ENCODE measurements at regions not wholly inside any gene's neighbourhood (a gene's known extent, or its start where the extent isn't known, plus 50 kb on each side); places are given as distances from the start of the nearest gene placed in this dataset.

DNA sequence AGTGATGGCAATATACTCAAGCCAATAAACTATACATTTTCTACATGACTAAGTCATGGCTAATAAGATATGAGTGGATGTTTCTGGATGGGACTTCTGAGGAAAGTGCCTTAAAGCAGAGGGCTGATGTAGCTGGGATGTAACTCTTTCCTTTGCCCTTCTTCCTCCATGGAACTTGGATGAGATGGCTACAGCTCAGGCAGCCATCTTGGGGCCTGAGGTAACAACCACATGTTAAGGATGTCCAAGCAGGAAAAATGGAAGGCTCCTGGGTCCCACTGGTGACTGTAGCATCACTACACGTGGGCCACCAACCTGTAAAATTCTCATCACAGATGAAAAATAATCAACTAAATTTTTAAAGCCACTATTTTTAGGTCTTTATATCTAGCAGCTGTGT is 54.4 kb upstream of the GRIP1 start:
- no peak overlapping the region for H3K4me3 ChIP-seq (ENCODE audit: low read depth, low read length)
- TF ChIP-seq, protein P1, sequence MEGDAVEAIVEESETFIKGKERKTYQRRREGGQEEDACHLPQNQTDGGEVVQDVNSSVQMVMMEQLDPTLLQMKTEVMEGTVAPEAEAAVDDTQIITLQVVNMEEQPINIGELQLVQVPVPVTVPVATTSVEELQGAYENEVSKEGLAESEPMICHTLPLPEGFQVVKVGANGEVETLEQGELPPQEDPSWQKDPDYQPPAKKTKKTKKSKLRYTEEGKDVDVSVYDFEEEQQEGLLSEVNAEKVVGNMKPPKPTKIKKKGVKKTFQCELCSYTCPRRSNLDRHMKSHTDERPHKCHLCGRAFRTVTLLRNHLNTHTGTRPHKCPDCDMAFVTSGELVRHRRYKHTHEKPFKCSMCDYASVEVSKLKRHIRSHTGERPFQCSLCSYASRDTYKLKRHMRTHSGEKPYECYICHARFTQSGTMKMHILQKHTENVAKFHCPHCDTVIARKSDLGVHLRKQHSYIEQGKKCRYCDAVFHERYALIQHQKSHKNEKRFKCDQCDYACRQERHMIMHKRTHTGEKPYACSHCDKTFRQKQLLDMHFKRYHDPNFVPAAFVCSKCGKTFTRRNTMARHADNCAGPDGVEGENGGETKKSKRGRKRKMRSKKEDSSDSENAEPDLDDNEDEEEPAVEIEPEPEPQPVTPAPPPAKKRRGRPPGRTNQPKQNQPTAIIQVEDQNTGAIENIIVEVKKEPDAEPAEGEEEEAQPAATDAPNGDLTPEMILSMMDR (IDR thresholded peaks at IDR 0.05; ENCODE audit: borderline replicate concordance, insufficient read depth, low read depth, low read length): no peak

DNA sequence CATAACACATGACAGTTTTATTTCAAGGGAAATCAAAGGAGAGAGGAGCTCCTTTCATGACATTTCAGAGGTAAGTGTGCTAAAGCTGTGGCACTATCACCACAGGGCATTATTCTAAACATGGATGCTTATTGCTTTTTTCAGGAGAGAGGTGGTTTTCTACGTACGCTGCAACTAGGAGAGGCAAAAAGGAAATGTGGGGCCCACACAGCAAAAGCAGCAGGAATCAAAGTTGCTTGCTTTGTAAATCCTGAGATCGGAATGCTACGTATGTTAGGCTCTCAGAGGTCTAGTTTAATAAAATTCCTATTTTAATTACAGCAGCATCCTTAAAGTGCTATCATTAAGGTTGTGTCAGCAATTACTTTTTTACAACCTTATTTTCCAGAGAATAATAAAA is 55.0 kb upstream of the GRIP1 start:
- H3K4me3 ChIP-seq (ENCODE audit: low read depth, low read length): no peak overlapping the region
- TF ChIP-seq, protein P1 (IDR thresholded peaks at IDR 0.05; ENCODE audit: borderline replicate concordance, insufficient read depth, low read depth, low read length): no peak

DNA sequence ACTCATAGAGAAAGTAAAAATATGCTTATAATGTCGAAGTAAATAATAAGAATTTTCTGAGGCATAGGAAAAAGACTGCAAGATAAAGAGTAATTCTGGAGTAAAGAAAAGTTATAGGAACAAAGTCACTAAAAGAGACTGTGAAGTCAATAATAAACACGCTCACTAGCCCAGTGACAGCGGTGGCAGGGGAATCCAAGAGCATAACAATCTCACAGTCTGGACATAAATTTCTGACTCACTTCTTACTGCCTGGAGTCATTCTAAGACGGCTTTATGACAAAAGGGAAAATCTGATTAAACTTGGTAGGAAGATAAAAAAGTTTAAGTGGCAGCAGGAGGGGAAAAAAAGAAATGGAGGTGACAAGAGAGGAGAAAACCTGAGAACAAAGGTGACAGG is 56.4 kb upstream of the GRIP1 start:
- TF ChIP-seq, protein P1 (IDR thresholded peaks at IDR 0.05; ENCODE audit: borderline replicate concordance, insufficient read depth, low read depth, low read length): no peak
- H3K4me3 ChIP-seq (ENCODE audit: low read depth, low read length): no peak overlapping the region

DNA sequence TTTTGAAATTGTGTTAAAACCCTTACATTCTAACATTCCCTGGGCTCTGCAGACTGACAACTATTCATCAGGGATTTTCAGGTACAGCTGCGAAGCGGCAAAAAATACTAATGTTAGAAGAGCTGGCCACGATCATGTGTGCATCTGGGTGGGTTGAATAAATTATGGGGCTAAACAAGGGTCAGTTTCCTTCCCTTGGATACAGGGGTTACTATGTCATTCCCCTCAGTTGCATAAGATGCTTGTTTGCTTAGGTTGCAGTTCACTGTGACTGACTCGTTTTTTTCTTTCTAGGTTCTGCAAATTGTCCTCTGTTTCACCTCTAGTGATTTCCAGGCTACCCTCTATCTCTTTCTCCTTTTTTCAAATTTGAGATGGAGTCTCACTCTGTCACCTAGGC is 58.1 kb upstream of the GRIP1 start:
- TF ChIP-seq, protein P1 (IDR thresholded peaks at IDR 0.05; ENCODE audit: borderline replicate concordance, insufficient read depth, low read depth, low read length): no peak
- H3K4me3 ChIP-seq (ENCODE audit: low read depth, low read length): no peak overlapping the region

DNA sequence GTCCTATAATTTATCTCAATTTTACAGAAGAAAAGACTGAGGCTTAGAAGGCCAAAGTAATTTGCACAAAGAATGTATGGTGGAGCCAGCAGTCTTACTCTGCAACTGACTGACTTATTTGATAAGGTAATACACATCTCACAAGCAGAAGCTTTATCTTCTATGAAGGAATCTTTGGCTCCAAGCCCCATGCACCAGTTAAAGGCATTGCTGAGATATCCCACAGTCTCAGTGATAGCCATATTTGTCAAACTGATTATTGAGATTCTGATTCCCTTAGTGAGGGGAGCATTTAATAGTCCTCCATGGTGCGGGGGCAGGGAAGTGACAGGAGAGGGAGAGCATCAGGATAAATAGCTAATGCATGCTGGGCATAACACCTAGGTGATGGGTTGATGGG is 60.4 kb upstream of the GRIP1 start:
- TF ChIP-seq, protein P1 (IDR thresholded peaks at IDR 0.05; ENCODE audit: borderline replicate concordance, insufficient read depth, low read depth, low read length): no peak
- no peak overlapping the region for H3K4me3 ChIP-seq (ENCODE audit: low read depth, low read length)

DNA sequence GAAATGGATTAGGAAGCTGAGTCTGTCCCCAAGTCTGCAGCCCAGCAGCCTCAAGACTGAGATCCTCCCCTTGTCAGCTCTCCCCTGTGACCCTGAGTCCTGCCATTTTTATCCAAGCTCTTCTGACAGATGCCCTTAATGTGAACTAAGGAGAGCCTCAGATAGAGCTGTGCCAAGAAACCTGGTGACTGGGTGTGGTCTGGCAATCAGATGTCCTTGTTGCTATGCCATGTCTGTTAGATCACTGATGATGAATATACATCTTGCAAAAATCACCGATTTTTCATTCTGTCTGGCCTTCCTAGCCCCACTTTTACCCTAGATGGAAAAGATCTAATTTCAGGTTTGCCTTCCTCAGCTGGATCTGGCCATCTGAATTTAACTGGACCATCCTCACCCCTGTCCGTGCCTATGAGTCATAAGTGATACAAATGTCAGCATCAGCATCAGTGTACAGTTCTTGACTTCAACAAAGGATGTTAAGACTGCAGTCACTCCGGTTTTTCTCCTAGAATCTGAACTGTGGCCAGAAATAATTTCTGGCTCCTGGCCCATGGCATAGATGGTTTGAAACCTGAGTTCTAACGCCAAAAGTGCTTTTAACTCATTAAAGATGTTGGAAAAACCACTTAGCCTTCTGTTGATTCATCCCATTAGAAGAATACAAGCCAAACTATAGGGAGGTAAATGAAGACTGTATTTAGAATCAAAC is 61.2 kb upstream of the GRIP1 start:
- TF ChIP-seq, protein P1 (IDR thresholded peaks at IDR 0.05; ENCODE audit: borderline replicate concordance, insufficient read depth, low read depth, low read length): no peak
- H3K4me3 ChIP-seq (ENCODE audit: low read depth, low read length): no peak overlapping the region

DNA sequence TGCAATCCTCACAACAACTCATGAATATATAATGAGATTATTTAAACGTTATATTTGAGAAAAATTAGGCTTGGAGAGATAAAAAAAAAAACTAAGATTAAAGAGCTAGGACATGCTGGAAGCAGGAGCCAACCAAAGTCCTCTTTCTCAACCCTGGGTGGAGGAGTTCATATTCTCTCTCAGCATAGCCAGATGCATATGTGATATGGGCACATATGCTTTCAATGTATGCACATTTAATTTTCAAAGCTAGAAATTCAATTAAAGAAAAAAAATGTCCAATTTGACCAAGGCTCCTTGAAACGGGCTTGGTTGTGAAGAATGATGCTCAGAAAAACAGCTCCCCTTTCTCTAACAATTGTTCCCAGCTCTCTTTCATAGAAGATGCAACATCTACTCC is 61.9 kb upstream of the GRIP1 start:
- H3K4me3 ChIP-seq (ENCODE audit: low read depth, low read length): no peak overlapping the region
- TF ChIP-seq, protein P1 (IDR thresholded peaks at IDR 0.05; ENCODE audit: borderline replicate concordance, insufficient read depth, low read depth, low read length): no peak

All from GM12875 (cell line).